ENCODE measurements at regions not wholly inside any gene's neighbourhood (a gene's known extent, or its start where the extent isn't known, plus 50 kb on each side); places are given as distances from the start of the nearest gene placed in this dataset.
A peak's percentile ranks its signal among the peaks of the same experiment; 100 is the strongest.

GRCh38 chr2:122261911-122262310 lies 506.5 kb downstream of the TSN start:
- Histone ChIP-seq H3K36me3 (no peaks in the 10 kb centered on the region), H3K9me3 (ENCODE audit: low read depth) (no peaks in the 10 kb centered on the region), H3K27me3 (no peaks in the 10 kb centered on the region), H3K4me1 (ENCODE audit: low read depth) (no peaks in the 10 kb centered on the region), H3K4me3 (no peak overlapping the region), H3K27ac (no peak overlapping the region)
- TF ChIP-seq CTCF (IDR thresholded peaks at IDR 0.05; ENCODE audit: low read depth, low read length), result no peak
- no peak for DNase-seq (ENCODE audit: low read depth in 1 of 2, low spot score in 1 of 2)

GRCh38 chr2:122263746-122264145 lies 508.3 kb downstream of the TSN start:
- TF ChIP-seq CTCF (IDR thresholded peaks at IDR 0.05; ENCODE audit: low read depth, low read length), result no peak
- DNase-seq (ENCODE audit: low read depth in 1 of 2, low spot score in 1 of 2), result peak in 1 of 2 donors; percentile 49
- Histone ChIP-seq H3K9me3 (ENCODE audit: low read depth) (no peaks in the 10 kb centered on the region), H3K4me1 (ENCODE audit: low read depth) (no peaks in the 10 kb centered on the region), H3K27me3 (no peaks in the 10 kb centered on the region), H3K27ac (no peak overlapping the region), H3K4me3 (no peak overlapping the region), H3K36me3 (no peaks in the 10 kb centered on the region)

- H3K27ac ChIP-seq, result no peak overlapping the region
- no peaks in the 10 kb centered on the region for H3K36me3 ChIP-seq
- TF ChIP-seq CTCF (IDR thresholded peaks at IDR 0.05; ENCODE audit: low read depth, low read length), result no peak
- H3K4me3 ChIP-seq, result no peak overlapping the region
- H3K4me1 ChIP-seq (ENCODE audit: low read depth), result no peaks in the 10 kb centered on the region
- no peaks in the 10 kb centered on the region for H3K27me3 ChIP-seq
- DNase-seq (ENCODE audit: low read depth in 1 of 2, low spot score in 1 of 2), result no peak
- no peaks in the 10 kb centered on the region for H3K9me3 ChIP-seq (ENCODE audit: low read depth)
These were observed 511.2 kb downstream of the TSN start for GRCh38 chr2:122266636-122267035.

GRCh38 chr2:122267947-122268346 lies 512.5 kb downstream of the TSN start:
- H3K4me1 ChIP-seq (ENCODE audit: low read depth), result no peaks in the 10 kb centered on the region
- TF ChIP-seq CTCF (IDR thresholded peaks at IDR 0.05; ENCODE audit: low read depth, low read length), result no peak
- no peaks in the 10 kb centered on the region for H3K36me3 ChIP-seq
- H3K9me3 ChIP-seq (ENCODE audit: low read depth), result no peaks in the 10 kb centered on the region
- no peak overlapping the region for H3K4me3 ChIP-seq
- H3K27ac ChIP-seq, result no peak overlapping the region
- H3K27me3 ChIP-seq, result no peaks in the 10 kb centered on the region
- DNase-seq (ENCODE audit: low read depth in 1 of 2, low spot score in 1 of 2), result no peak

- Histone ChIP-seq H3K36me3 (no peaks in the 10 kb centered on the region), H3K27me3 (no peaks in the 10 kb centered on the region), H3K4me3 (no peak overlapping the region), H3K4me1 (ENCODE audit: low read depth) (no peaks in the 10 kb centered on the region), H3K9me3 (ENCODE audit: low read depth) (no peaks in the 10 kb centered on the region), H3K27ac (no peak overlapping the region)
- no peak for TF ChIP-seq CTCF (IDR thresholded peaks at IDR 0.05; ENCODE audit: low read depth, low read length)
- DNase-seq (ENCODE audit: low read depth in 1 of 2, low spot score in 1 of 2), result no peak
These were observed 518.5 kb downstream of the TSN start for GRCh38 chr2:122273785-122274419.
